ENCODE measurements at regions not wholly inside any gene's neighbourhood (a gene's known extent, or its start where the extent isn't known, plus 50 kb on each side); places are given as distances from the start of the nearest gene placed in this dataset.

GRCh38 chr20:57860576-57860975 is 150.8 kb upstream of the PMEPA1 start:
- ChIA-PET POLR2A (no interaction called here), RAD21 (ENCODE audit: low non-redundant PET in 1 of 2, low total read pairs in 2 of 2, uncharacterized antibody in 2 of 2, unreplicated experiment in 2 of 2) (no interaction called here), CTCF (no interaction called here)
- Histone ChIP-seq H2AFZ (ENCODE audit: low read depth, low read length, poor library complexity, severe bottlenecking) (no peak overlapping the region), H3K27me3 (ENCODE audit: insufficient read depth, low read length) (peaks cover 67% of the 10 kb centered on the region), H3K4me1 (ENCODE audit: control insufficient read depth in 1 of 2, insufficient read depth in 2 of 2, low read length in 2 of 2) (no peaks in the 10 kb centered on the region), H4K20me1 (ENCODE audit: insufficient read depth) (no peaks in the 10 kb centered on the region; the same call in 1 of the 2 replicates), H3K4me3 (replicated peaks in 1 of 2; ENCODE audit: low read depth in 1 of 2, low read length in 2 of 2) (no peak overlapping the region), H3K27ac (ENCODE audit: low read depth, low read length) (no peak overlapping the region), H3K9me3 (ENCODE audit: control insufficient read depth in 1 of 2, insufficient read depth in 1 of 2, low read depth in 1 of 2, low read length in 2 of 2) (no peaks in the 10 kb centered on the region), H3K4me2 (ENCODE audit: low read length) (no peak overlapping the region), H3K9me2 (ENCODE audit: insufficient read depth) (no peaks in the 10 kb centered on the region), H3K79me2 (ENCODE audit: insufficient read depth, low read length) (no peaks in the 10 kb centered on the region), H3K9ac (ENCODE audit: low read length) (no peak overlapping the region), H3K36me3 (ENCODE audit: control insufficient read depth in 1 of 2, insufficient read depth in 2 of 2, low read length in 2 of 2) (no peaks in the 10 kb centered on the region)
- TF ChIP-seq SRF (IDR thresholded peaks at IDR 0.05; ENCODE audit: low read depth) (no peak), YY1 (IDR thresholded peaks at IDR 0.05; ENCODE audit: extremely low read depth, insufficient replicate concordance, low read depth, low read length) (no peak), ZBTB33 (IDR thresholded peaks at IDR 0.05; ENCODE audit: extremely low read depth, insufficient replicate concordance, low read length) (no peak), EZH2phosphoT487 (IDR thresholded peaks at IDR 0.05; ENCODE audit: borderline replicate concordance) (no peak)
- intact Hi-C loops (cut with micrococcal nuclease): no loop called here
- ATAC-seq: no peak
- no peak for DNase-seq (ENCODE audit: low read depth, low spot score)
- BruUV-seq (replicated peaks): no TSS peak

GRCh38 chr20:57857969-57858368 is 148.2 kb upstream of the PMEPA1 start:
- intact Hi-C loops (cut with micrococcal nuclease): no loop called here
- ChIA-PET RAD21 (ENCODE audit: low non-redundant PET in 1 of 2, low total read pairs in 2 of 2, uncharacterized antibody in 2 of 2, unreplicated experiment in 2 of 2) (no interaction called here), POLR2A (no interaction called here), CTCF (no interaction called here)
- Histone ChIP-seq H3K4me2 (ENCODE audit: low read length) (no peak overlapping the region), H3K27ac (ENCODE audit: low read depth, low read length) (no peak overlapping the region), H3K27me3 (ENCODE audit: insufficient read depth, low read length) (peaks cover 59% of the 10 kb centered on the region), H3K9ac (ENCODE audit: low read length) (no peak overlapping the region), H3K9me3 (ENCODE audit: control insufficient read depth in 1 of 2, insufficient read depth in 1 of 2, low read depth in 1 of 2, low read length in 2 of 2) (no peaks in the 10 kb centered on the region), H3K9me2 (ENCODE audit: insufficient read depth) (no peaks in the 10 kb centered on the region), H3K4me3 (replicated peaks in 1 of 2; ENCODE audit: low read depth in 1 of 2, low read length in 2 of 2) (no peak overlapping the region), H3K4me1 (ENCODE audit: control insufficient read depth in 1 of 2, insufficient read depth in 2 of 2, low read length in 2 of 2) (no peaks in the 10 kb centered on the region), H3K79me2 (ENCODE audit: insufficient read depth, low read length) (no peaks in the 10 kb centered on the region), H4K20me1 (ENCODE audit: insufficient read depth) (no peaks in the 10 kb centered on the region), H2AFZ (ENCODE audit: low read depth, low read length, poor library complexity, severe bottlenecking) (no peak overlapping the region), H3K36me3 (ENCODE audit: control insufficient read depth in 1 of 2, insufficient read depth in 2 of 2, low read length in 2 of 2) (no peaks in the 10 kb centered on the region)
- ATAC-seq: no peak
- no peak for TF ChIP-seq SP1 (IDR thresholded peaks at IDR 0.05; ENCODE audit: low read depth)
- TF ChIP-seq POLR2A (IDR thresholded peaks at IDR 0.05; ENCODE audit: borderline replicate concordance, extremely low read depth, insufficient read depth, insufficient read length): no peak
- no peak for TF ChIP-seq CEBPB (IDR thresholded peaks at IDR 0.05; ENCODE audit: low read depth)
- TF ChIP-seq CBX3 (IDR thresholded peaks at IDR 0.05; ENCODE audit: low read depth): no peak
- TF ChIP-seq ZNF274 (IDR thresholded peaks at IDR 0.05; ENCODE audit: low read depth, low read length): no peak
- no peak for TF ChIP-seq EGR1 (IDR thresholded peaks at IDR 0.05; ENCODE audit: low read depth)
- no peak for TF ChIP-seq POLR2AphosphoS5 (IDR thresholded peaks at IDR 0.05; ENCODE audit: low read depth, low read length)
- TF ChIP-seq SRF (IDR thresholded peaks at IDR 0.05; ENCODE audit: low read depth): no peak
- no peak for TF ChIP-seq ZFX (IDR thresholded peaks at IDR 0.05)
- no peak for TF ChIP-seq ZBTB33 (IDR thresholded peaks at IDR 0.05; ENCODE audit: extremely low read depth, insufficient replicate concordance, low read length)
- no peak for TF ChIP-seq ELF1 (IDR thresholded peaks at IDR 0.05; ENCODE audit: borderline replicate concordance, low read depth)
- TF ChIP-seq MAX (IDR thresholded peaks at IDR 0.05): no peak
- TF ChIP-seq YY1 (IDR thresholded peaks at IDR 0.05; ENCODE audit: extremely low read depth, insufficient replicate concordance, low read depth, low read length): no peak
- TF ChIP-seq TCF7L2 (IDR thresholded peaks at IDR 0.05; ENCODE audit: borderline replicate concordance, extremely low read depth, insufficient read depth, insufficient read length): no peak
- TF ChIP-seq RAD21 (IDR thresholded peaks at IDR 0.05; ENCODE audit: low read depth): no peak
- no peak for DNase-seq (ENCODE audit: low read depth, low spot score)
- no TSS peak for BruUV-seq (replicated peaks)

Measured in HCT116 (cell line).